Neural cell (in vitro differentiated cells): ENCODE measurements at regions not wholly inside any gene's neighbourhood (a gene's known extent, or its start where the extent isn't known, plus 50 kb on each side); places are given as distances from the start of the nearest gene placed in this dataset.

Experiments used
- H2AFZ ChIP-seq: fragments of 200-600, 300-800 bp; sonication (generic), shearing (Covaris generic); 2 replicates; pipeline ENCODE4 v1.6.0; 2014; ENCODE audit warnings: low read depth, mild to moderate bottlenecking, antibody characterized with exemption, low read length, moderate library complexity
- H3F3A ChIP-seq: fragments of 200-600 bp; shearing (Covaris generic); 2 replicates; pipeline ENCODE4 v1.6.1; 2016; ENCODE audit warnings: mild to moderate bottlenecking, moderate library complexity, mixed read lengths, antibody characterized with exemption, low read length; ENCODE audit not compliant: insufficient read depth, poor library complexity, severe bottlenecking
- H3K27ac ChIP-seq: fragments of 200-600, 300-800 bp; sonication (generic), shearing (Covaris generic); 2 replicates; pipeline ENCODE4 v1.5.1; 2014; ENCODE audit warnings: mild to moderate bottlenecking, low read length, moderate library complexity
- H3K27me3 ChIP-seq: fragments of 300-800, 200-600 bp; sonication (generic), shearing (Covaris generic); 2 replicates; pipeline ENCODE4 v1.6.0; 2014; ENCODE audit warnings: mild to moderate bottlenecking, low read depth, low read length, moderate library complexity; ENCODE audit not compliant: insufficient read depth
- H3K36me3 ChIP-seq: fragments of 300-800, 200-600 bp; sonication (generic), shearing (Covaris generic); 2 replicates; pipeline ENCODE4 v1.5.1; 2014; ENCODE audit warnings: mild to moderate bottlenecking, antibody characterized with exemption, low read length, moderate library complexity; ENCODE audit not compliant: insufficient read depth
- H3K4me2 ChIP-seq: fragments of 300-800, 200-600 bp; sonication (generic), shearing (Covaris generic); 2 replicates; pipeline ENCODE4 v1.6.0; 2014; ENCODE audit warnings: mild to moderate bottlenecking, low read length
- H3K4me3 ChIP-seq: fragments of 300-800, 200-600 bp; sonication (generic), shearing (Covaris generic); 2 replicates; pipeline ENCODE4 v1.5.1; 2014; ENCODE audit warnings: mild to moderate bottlenecking, low read length, moderate library complexity
- H3K79me2 ChIP-seq: fragments of 200-600 bp; shearing (Covaris generic); replicated peaks from 2 replicates; pipeline ENCODE4 v1.6.0; 2014; ENCODE audit warnings: mild to moderate bottlenecking, low read length, moderate library complexity; ENCODE audit not compliant: insufficient read depth
- H3K9ac ChIP-seq: fragments of 300-800, 200-600 bp; sonication (generic), shearing (Covaris generic); 2 replicates; pipeline ENCODE4 v1.6.1; 2016; ENCODE audit warnings: mild to moderate bottlenecking, low read length, mixed read lengths
- H3K9me2 ChIP-seq: fragments of 200-600 bp; shearing (Covaris generic); 2 replicates; pipeline ENCODE4 v1.6.1; 2016; ENCODE audit warnings: mild to moderate bottlenecking, low read length, mixed read lengths; ENCODE audit not compliant: insufficient read depth
- H3K9me3 ChIP-seq: fragments of 200-600, 300-800 bp; sonication (generic), shearing (Covaris generic); 2 replicates; pipeline ENCODE4 v1.6.1; 2016; ENCODE audit warnings: mild to moderate bottlenecking, mixed run types, low read length, moderate library complexity, mixed read lengths
- H4K20me1 ChIP-seq: fragments of 200-600 bp; shearing (Covaris generic); 2 replicates; pipeline ENCODE4 v1.6.1; 2016; ENCODE audit warnings: mild to moderate bottlenecking, mixed run types; ENCODE audit not compliant: insufficient read depth
- EP300 ChIP-seq: fragments of 450-650 bp; conservative IDR thresholded peaks from 2 replicates; pipeline ENCODE4 v1.6.1; 2014; ENCODE audit warnings: antibody characterized with exemption, mild to moderate bottlenecking, moderate library complexity; ENCODE audit not compliant: poor library complexity, severe bottlenecking
- EZH2 ChIP-seq: fragments of 200-600, 300-800 bp; shearing (Covaris generic), sonication (generic); IDR thresholded peaks from 2 replicates; pipeline ENCODE4 v1.6.1; 2014; ENCODE audit warnings: antibody characterized with exemption, low read length, borderline replicate concordance, mild to moderate bottlenecking; ENCODE audit not compliant: insufficient read depth, poor library complexity, severe bottlenecking
- MXI1 ChIP-seq: fragments of 450-650 bp; conservative IDR thresholded peaks from 2 replicates; pipeline ENCODE4 v1.6.1; 2014; ENCODE audit warnings: antibody characterized with exemption, mild to moderate bottlenecking; ENCODE audit not compliant: poor library complexity, severe bottlenecking
- POLR2AphosphoS5 ChIP-seq: IDR thresholded peaks from 2 replicates; pipeline ENCODE4 v1.6.1; 2012
- RAD21 ChIP-seq: fragments of 450-650 bp; conservative IDR thresholded peaks from 2 replicates; pipeline ENCODE4 v1.6.1; 2014; ENCODE audit warnings: antibody characterized with exemption, mild to moderate bottlenecking, moderate library complexity
- REST ChIP-seq: IDR thresholded peaks from 2 replicates; pipeline ENCODE4 v1.6.1; 2012; ENCODE audit warnings: borderline replicate concordance
- SMC3 ChIP-seq: fragments of 450-650 bp; conservative IDR thresholded peaks from 2 replicates; pipeline ENCODE4 v1.6.1; 2014; ENCODE audit warnings: antibody characterized with exemption, mild to moderate bottlenecking, moderate library complexity; ENCODE audit not compliant: poor library complexity
- TAF1 ChIP-seq: IDR thresholded peaks from 2 replicates; pipeline ENCODE4 v1.6.1; 2012; ENCODE audit warnings: low read depth
- TF ChIP-seq, protein P1 (sequence below): fragments of 450-650 bp; IDR thresholded peaks from 2 replicates; pipeline ENCODE4 v1.5.1; 2014; ENCODE audit warnings: antibody characterized with exemption, mild to moderate bottlenecking, moderate library complexity; ENCODE audit not compliant: poor library complexity, severe bottlenecking

DNA sequence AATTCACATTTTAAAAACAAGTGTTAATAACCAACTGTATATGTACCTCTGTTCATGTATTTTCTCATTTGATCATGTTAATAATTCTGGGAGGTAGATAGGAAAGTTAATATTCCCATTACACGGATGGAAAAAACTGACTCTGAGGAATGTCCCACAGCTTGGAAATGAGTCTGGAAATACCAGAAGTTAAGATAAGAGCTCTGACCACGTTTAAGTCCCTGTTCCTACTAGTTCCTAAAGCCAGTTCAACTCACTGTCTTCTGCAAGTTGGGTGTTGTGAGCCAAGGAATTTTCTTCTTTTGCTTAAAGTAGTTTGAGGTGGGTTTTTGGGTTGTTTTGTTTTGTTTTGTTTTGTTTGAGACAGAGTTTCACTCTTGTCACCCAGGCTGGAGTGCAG, 104.5 kb downstream of the TMEM30B start:
- Histone ChIP-seq H3K4me3 (no peak overlapping the region), H3K9me2 (no peaks in the 10 kb centered on the region), H3K27me3 (no peaks in the 10 kb centered on the region), H3K27ac (no peak overlapping the region), H3K36me3 (no peaks in the 10 kb centered on the region), H3F3A (no peaks in the 10 kb centered on the region), H3K4me2 (no peak overlapping the region), H4K20me1 (no peaks in the 10 kb centered on the region), H3K79me2 (no peaks in the 10 kb centered on the region), H3K9ac (no peak overlapping the region), H3K9me3 (no peaks in the 10 kb centered on the region), H2AFZ (no peak overlapping the region)
- TF ChIP-seq RAD21 = no peak
- no peak for TF ChIP-seq POLR2AphosphoS5
- no peak for TF ChIP-seq TAF1
- TF ChIP-seq EP300 = no peak
- no peak for TF ChIP-seq MXI1
- no peak for TF ChIP-seq SMC3
- TF ChIP-seq, protein P1, sequence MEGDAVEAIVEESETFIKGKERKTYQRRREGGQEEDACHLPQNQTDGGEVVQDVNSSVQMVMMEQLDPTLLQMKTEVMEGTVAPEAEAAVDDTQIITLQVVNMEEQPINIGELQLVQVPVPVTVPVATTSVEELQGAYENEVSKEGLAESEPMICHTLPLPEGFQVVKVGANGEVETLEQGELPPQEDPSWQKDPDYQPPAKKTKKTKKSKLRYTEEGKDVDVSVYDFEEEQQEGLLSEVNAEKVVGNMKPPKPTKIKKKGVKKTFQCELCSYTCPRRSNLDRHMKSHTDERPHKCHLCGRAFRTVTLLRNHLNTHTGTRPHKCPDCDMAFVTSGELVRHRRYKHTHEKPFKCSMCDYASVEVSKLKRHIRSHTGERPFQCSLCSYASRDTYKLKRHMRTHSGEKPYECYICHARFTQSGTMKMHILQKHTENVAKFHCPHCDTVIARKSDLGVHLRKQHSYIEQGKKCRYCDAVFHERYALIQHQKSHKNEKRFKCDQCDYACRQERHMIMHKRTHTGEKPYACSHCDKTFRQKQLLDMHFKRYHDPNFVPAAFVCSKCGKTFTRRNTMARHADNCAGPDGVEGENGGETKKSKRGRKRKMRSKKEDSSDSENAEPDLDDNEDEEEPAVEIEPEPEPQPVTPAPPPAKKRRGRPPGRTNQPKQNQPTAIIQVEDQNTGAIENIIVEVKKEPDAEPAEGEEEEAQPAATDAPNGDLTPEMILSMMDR = no peak
- TF ChIP-seq EZH2 = no peak

DNA sequence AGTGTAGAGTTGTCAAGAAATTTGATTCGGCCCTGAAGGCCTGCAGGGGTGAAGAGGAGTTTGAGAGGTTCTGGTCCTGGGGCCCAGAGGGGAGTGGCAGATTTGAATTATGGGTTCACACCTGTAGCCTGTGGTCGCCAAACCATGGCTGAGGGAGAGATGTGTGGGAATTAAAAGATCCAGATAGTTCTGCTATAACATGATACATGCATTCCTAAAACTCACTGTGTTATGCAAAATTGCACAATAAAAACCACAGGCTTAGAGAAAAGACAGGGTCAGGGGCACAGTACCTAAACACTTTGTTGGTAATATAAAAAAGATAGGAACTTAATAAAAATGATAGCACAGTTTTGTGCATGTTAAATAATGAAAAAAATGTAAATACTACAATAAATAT, 106.2 kb downstream of the TMEM30B start:
- Histone ChIP-seq H3K4me3 (no peak overlapping the region), H3K36me3 (no peaks in the 10 kb centered on the region), H3K4me2 (no peak overlapping the region), H2AFZ (no peak overlapping the region), H3K79me2 (no peaks in the 10 kb centered on the region), H3K27ac (peak overlapping the region; percentile 39), H3K27me3 (no peaks in the 10 kb centered on the region), H3K9ac (no peak overlapping the region), H3F3A (no peaks in the 10 kb centered on the region), H3K9me3 (no peaks in the 10 kb centered on the region), H3K9me2 (no peaks in the 10 kb centered on the region), H4K20me1 (no peaks in the 10 kb centered on the region)
- TF ChIP-seq RAD21 = no peak
- TF ChIP-seq MXI1 = no peak
- TF ChIP-seq EP300 = no peak
- TF ChIP-seq EZH2 = no peak
- TF ChIP-seq TAF1 = no peak
- TF ChIP-seq SMC3 = no peak
- no peak for TF ChIP-seq POLR2AphosphoS5
- TF ChIP-seq, protein P1 = no peak
- TF ChIP-seq REST = no peak
